Lower lobe of right lung (tissue), 2 donors: ENCODE measurements at regions not wholly inside any gene's neighbourhood (a gene's known extent, or its start where the extent isn't known, plus 50 kb on each side); places are given as distances from the start of the nearest gene placed in this dataset.

Experiments used
- ATAC-seq, 2 donors: fragments of 200-7000 bp; cut with Tn5 transposase; one replicate each; pipeline ENCODE4 v1.9.1; 2020 to 2022; ENCODE audit warnings: mild to moderate bottlenecking in 2 of 2, moderate library complexity in 2 of 2
- DNase-seq: peaks from one replicate; pipeline ENCODE4 v3.0.0-alpha.2; 2020
- H3K27ac ChIP-seq: fragments of 200-600 bp; one replicate; pipeline ENCODE4 v1.8.0; 2022
- H3K27me3 ChIP-seq: fragments of 200-600 bp; one replicate; pipeline ENCODE4 v1.8.0; 2022; ENCODE audit warnings: low read depth
- H3K36me3 ChIP-seq: fragments of 200-600 bp; one replicate; pipeline ENCODE4 v1.8.0; 2022; ENCODE audit warnings: mild to moderate bottlenecking
- H3K4me1 ChIP-seq: fragments of 200-600 bp; one replicate; pipeline ENCODE4 v1.8.0; 2022
- H3K4me3 ChIP-seq: fragments of 200-600 bp; one replicate; pipeline ENCODE4 v1.8.0; 2022; ENCODE audit warnings: mild to moderate bottlenecking
- H3K9me3 ChIP-seq: fragments of 200-600 bp; one replicate; pipeline ENCODE4 v1.8.0; 2022
- intact Hi-C: fragments of 100-400 bp; cut with DNase I; formaldehyde crosslinking; loops from one replicate; pipeline ENCODE4 v1.11.0; 2022
- TF ChIP-seq, protein P1 (sequence below): fragments of 200-600 bp; IDR thresholded peaks from one replicate; pipeline ENCODE4 v1.8.0; 2022; ENCODE audit warnings: antibody characterized with exemption, mild to moderate bottlenecking
- donor health status: DM: no; HTN: yes; CAD: no; lungs with severe emphysema.

DNA sequence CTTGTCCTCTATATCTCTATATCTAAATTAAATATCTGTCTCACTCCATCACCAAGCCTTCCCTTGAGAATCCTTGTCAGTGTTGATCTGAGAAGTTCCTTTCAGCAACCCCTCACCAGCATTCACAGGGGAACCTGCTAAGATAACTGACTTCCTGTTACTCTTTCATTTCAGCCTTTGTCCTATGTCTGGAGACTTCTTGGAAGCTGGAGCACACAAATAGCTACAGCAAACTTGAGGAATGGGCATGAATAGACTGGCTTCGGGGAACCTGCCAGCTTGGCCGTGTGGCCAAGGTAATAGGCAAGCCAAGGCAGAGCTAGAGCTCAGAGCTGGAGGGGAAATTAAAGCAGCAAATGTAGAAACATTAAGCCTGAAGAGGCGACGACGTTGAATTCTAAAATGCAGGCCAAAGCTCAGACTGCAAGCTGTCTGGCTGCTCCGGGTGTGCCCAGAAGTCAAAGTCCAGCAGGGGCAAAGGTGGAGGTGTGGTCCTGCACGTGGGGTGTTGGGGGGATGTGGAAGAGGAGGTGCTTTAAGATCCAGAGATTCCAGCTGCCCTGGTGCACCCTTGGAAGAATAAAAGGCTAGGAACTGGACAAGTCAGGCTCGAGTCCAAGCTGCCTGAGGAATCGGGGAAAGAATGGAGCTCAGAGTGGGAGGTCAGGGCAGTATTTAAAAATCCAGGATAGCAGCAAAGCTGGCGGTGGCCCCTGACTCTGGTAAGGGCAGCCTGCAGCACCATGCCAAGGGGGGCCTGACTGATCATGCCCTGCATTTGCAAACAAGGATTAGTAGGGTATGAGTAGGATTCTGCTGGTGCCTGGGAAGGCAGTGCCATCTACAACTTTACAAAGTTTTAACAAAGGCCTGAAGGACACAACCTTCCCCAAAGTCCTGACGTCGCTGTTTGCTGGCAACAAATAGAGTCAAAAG is 185.0 kb upstream of the SGK1 start:
- Histone ChIP-seq H3K9me3 (no peaks in the 10 kb centered on the region), H3K27me3 (no peaks in the 10 kb centered on the region), H3K27ac (no peak overlapping the region), H3K4me1 (no peaks in the 10 kb centered on the region), H3K36me3 (no peaks in the 10 kb centered on the region), H3K4me3 (no peak overlapping the region)
- TF ChIP-seq, protein P1, sequence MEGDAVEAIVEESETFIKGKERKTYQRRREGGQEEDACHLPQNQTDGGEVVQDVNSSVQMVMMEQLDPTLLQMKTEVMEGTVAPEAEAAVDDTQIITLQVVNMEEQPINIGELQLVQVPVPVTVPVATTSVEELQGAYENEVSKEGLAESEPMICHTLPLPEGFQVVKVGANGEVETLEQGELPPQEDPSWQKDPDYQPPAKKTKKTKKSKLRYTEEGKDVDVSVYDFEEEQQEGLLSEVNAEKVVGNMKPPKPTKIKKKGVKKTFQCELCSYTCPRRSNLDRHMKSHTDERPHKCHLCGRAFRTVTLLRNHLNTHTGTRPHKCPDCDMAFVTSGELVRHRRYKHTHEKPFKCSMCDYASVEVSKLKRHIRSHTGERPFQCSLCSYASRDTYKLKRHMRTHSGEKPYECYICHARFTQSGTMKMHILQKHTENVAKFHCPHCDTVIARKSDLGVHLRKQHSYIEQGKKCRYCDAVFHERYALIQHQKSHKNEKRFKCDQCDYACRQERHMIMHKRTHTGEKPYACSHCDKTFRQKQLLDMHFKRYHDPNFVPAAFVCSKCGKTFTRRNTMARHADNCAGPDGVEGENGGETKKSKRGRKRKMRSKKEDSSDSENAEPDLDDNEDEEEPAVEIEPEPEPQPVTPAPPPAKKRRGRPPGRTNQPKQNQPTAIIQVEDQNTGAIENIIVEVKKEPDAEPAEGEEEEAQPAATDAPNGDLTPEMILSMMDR, result no peak
- no peak for DNase-seq
- ATAC-seq, result no peak
- intact Hi-C loops, result no loop called here

DNA sequence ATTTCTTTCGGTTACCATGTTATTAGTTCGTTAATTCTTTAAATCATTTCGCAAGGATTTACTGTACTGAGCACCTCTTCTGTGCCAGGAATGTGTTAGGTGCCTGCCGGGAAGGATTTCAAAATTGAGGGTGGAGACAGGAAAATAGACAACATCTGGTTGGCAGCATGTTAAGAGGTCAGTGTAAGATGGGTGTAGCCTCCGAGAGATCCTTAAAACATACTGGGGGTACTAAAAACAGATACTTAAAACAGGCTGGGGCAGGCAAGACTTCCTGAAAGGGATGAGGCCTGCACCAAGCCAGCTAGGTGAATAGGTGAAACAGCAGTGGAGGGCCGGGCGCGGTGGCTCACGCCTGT is 178.0 kb upstream of the SGK1 start:
- no peaks in the 10 kb centered on the region for H3K27me3 ChIP-seq
- H3K27ac ChIP-seq, result no peak overlapping the region
- H3K4me3 ChIP-seq, result no peak overlapping the region
- H3K9me3 ChIP-seq, result no peaks in the 10 kb centered on the region
- intact Hi-C loops, result no loop called here
- no peak for DNase-seq
- peak in 1 of 2 donors; percentile 84 for ATAC-seq
- H3K36me3 ChIP-seq, result no peaks in the 10 kb centered on the region
- H3K4me1 ChIP-seq, result no peaks in the 10 kb centered on the region
- TF ChIP-seq, protein P1, result no peak

DNA sequence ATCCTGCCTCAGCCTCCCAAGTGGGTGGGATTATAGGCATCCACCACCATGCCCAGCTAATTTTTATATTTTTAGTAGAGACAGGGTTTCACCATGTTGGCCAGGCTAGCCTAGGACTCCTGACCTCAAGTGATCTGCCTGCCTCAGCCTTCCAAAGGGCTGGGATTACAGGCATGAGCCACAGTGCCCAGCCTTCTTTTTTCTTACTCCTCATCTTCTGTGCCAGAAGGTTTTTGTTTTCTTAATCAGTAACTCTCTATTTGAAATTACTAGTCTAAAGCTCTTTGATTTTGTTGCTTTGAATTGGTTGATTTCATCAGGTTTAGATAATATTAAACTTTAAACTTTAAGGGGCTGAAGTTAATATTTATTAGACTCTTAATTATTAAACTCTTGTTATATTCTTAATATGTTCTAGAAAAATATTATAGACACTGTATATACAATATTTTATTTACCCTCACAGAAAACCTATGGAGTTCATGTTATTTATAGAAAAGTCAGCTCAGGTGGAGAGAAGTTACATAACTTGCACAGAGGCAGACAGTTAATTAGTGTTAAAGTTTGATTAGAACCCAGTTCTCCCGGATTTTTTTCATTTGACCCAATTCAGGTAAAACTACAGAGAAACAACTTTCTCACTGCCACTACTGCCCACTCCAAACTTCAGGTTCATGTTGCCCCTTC is 177.4 kb upstream of the SGK1 start:
- H3K27me3 ChIP-seq, result no peaks in the 10 kb centered on the region
- H3K27ac ChIP-seq, result no peak overlapping the region
- intact Hi-C loops, result no loop called here
- TF ChIP-seq, protein P1, result no peak
- H3K4me3 ChIP-seq, result no peak overlapping the region
- H3K9me3 ChIP-seq, result no peaks in the 10 kb centered on the region
- ATAC-seq (peak in 1 of 2 donors; percentile 59), DNase-seq (no peak)
- no peaks in the 10 kb centered on the region for H3K4me1 ChIP-seq
- no peaks in the 10 kb centered on the region for H3K36me3 ChIP-seq

DNA sequence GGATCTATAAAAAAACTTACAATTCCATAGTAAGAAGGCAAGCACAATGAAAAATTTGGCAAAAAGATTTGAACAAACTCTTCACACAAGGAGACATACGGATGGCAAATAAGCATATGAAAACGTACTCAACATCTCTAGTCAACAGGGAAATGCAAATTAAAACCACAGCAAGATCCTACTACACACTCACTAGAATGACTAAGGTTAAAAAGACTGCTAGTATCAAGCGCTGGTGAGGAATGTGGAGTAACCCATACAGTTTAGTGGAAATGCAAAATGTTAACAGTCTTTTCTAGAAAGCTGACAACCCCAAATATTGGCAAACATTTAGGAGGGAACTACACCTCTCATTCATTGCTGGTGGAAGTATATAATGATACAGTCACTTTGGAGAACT is 175.9 kb upstream of the SGK1 start:
- ATAC-seq (no peak), DNase-seq (no peak)
- Histone ChIP-seq H3K27ac (no peak overlapping the region), H3K36me3 (no peaks in the 10 kb centered on the region), H3K27me3 (no peaks in the 10 kb centered on the region), H3K9me3 (no peaks in the 10 kb centered on the region), H3K4me1 (no peaks in the 10 kb centered on the region), H3K4me3 (no peak overlapping the region)
- intact Hi-C loops, result no loop called here
- TF ChIP-seq, protein P1, result no peak

DNA sequence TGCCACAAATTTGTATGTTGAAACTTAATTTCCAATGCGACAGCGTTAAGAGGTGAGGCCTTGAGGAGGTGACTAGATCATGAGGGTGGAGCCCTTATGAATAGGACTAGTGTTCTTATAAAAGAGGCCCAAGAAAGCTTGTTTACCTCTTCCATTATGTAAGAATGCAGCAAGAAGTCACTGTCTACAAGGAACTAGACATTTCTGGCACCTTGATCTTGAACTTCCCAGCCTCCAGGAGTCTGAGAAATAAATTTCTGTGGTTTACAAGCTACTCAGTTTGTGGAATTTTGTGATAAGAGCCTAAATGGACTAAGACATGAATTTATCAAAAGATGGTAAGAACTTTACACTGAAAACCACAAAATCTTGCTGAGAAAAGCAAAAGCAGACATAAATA is 173.6 kb upstream of the SGK1 start:
- intact Hi-C loops, result no loop called here
- H3K4me3 ChIP-seq, result no peak overlapping the region
- no peaks in the 10 kb centered on the region for H3K9me3 ChIP-seq
- ATAC-seq (no peak), DNase-seq (no peak)
- no peaks in the 10 kb centered on the region for H3K36me3 ChIP-seq
- no peaks in the 10 kb centered on the region for H3K27me3 ChIP-seq
- no peaks in the 10 kb centered on the region for H3K4me1 ChIP-seq
- no peak overlapping the region for H3K27ac ChIP-seq
- TF ChIP-seq, protein P1, result no peak
